BE2C (cell line): ENCODE measurements at regions not wholly inside any gene's neighbourhood (a gene's known extent, or its start where the extent isn't known, plus 50 kb on each side); places are given as distances from the start of the nearest gene placed in this dataset.

ENCODE experiments used
- DNase-seq: peaks from one replicate; pipeline ENCODE4 v3.0.0-alpha.2; 2020
- H3K27me3 ChIP-seq: fragments of 250-450 bp; sonication (Bioruptor Pico); 2 replicates; pipeline ENCODE4 v1.5.1; 2020; ENCODE audit warnings: mild to moderate bottlenecking
- H3K36me3 ChIP-seq: fragments of 250-450 bp; sonication (Bioruptor Pico); 2 replicates; pipeline ENCODE4 v1.5.1; 2020; ENCODE audit warnings: mild to moderate bottlenecking
- H3K4me1 ChIP-seq: fragments of 250-450 bp; sonication (Bioruptor Pico); 2 replicates; pipeline ENCODE4 v1.5.1; 2020
- H3K4me3 ChIP-seq: 2 replicates; pipeline ENCODE4 v1.5.1; 2011; ENCODE audit warnings: low read depth, low read length
- H3K9me3 ChIP-seq: fragments of 250-450 bp; sonication (Bioruptor Pico); 2 replicates; pipeline ENCODE4 v1.5.1; 2020
- CTCF ChIP-seq: IDR thresholded peaks from 2 replicates; pipeline ENCODE4 v1.5.1; 2012; ENCODE audit warnings: mild to moderate bottlenecking, low read depth, low read length

DNA sequence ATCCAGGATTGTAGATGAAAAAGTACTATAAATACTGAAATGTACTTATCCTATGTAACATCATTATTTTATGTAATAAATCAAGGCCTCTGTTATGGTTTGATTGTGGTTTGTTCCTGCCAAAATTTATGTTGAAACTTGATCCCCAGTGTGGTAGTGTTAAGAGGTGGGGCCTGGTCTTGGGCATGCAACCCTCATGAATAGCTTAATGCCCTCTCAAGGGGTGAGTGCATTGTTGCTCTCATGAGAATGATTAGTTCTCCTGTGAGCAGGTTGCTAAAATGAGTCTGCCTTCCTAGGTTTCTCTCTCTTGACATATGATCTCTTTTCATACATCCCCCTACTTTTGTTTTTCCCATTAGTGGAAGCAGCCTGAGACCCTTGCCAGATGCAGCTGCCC, 915.4 kb downstream of the TSN start:
- no peak for DNase-seq
- Histone ChIP-seq H3K4me1 (no peaks in the 10 kb centered on the region; the same call in 1 of the 2 replicates), H3K9me3 (no peaks in the 10 kb centered on the region), H3K4me3 (no peak overlapping the region), H3K27me3 (no peaks in the 10 kb centered on the region), H3K36me3 (no peaks in the 10 kb centered on the region)
- TF ChIP-seq CTCF: no peak

DNA sequence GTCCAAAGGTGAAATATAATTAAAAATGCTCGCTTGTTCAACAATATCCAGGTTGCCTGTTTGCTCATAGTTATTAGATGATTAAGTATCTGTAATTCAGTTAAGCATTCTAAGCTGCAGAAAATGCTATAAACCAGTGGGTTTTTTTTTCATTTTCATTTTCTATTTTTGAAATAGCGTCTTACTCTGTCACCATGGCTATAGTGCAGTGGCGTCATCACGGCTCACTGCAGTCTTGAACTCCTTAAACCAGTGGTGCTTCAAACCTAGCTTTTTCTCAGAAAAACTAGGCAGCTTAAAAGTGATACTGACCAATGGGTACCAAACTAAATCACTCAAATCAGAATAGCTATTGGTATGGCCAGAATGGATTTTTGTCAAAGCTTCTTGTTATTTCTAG, 925.2 kb downstream of the TSN start:
- no peak for TF ChIP-seq CTCF
- no peaks in the 10 kb centered on the region for H3K9me3 ChIP-seq

DNA sequence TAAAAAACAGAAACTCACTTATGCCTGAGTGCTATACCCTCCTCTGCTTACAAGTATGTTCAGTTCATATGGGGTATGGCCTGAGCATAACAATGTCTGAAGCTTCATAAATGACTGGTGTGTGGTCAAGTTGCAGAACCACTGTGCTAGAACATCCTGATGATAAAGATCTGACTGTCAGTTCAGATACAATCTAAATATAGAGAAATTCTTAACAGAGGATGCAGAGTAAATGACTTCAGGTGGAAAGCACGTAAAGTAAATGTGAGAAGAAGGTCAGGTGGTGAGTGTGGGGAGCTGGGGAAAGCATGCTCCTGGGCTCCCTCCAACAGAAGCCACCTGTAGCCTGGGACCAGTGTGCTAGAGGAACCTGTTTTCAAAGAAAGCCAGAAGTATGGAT, 926.2 kb downstream of the TSN start:
- no peak for TF ChIP-seq CTCF
- DNase-seq: no peak
- H3K36me3 ChIP-seq: no peaks in the 10 kb centered on the region
- no peaks in the 10 kb centered on the region for H3K27me3 ChIP-seq
- no peak overlapping the region for H3K4me3 ChIP-seq
- H3K4me1 ChIP-seq: no peaks in the 10 kb centered on the region
- no peaks in the 10 kb centered on the region for H3K9me3 ChIP-seq

More for the DNA sequence above, 925.2 kb downstream of the TSN start:
- Histone ChIP-seq H3K36me3 (no peaks in the 10 kb centered on the region), H3K4me3 (no peak overlapping the region), H3K27me3 (no peaks in the 10 kb centered on the region), H3K4me1 (no peaks in the 10 kb centered on the region)
- DNase-seq: no peak

DNA sequence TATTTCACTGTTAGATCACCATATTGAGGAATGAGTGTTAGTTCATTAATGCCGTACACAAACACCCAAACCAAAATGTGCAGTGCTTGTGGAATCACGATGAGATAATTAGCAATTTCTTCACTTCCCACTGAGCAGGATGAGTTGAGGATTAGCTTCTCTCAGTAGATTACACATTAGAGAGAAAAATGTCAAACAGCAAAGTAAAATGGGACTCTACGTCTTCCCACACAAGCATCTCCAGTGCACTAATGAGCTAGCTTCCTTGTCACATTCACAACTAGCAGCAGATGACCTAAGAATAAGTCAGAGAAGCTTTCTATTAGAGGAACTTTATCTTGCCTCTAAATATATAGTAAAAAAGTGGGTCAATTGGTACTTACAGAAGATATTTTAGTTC, 926.9 kb downstream of the TSN start:
- H3K4me1 ChIP-seq: no peaks in the 10 kb centered on the region
- no peaks in the 10 kb centered on the region for H3K36me3 ChIP-seq
- H3K4me3 ChIP-seq: no peak overlapping the region
- TF ChIP-seq CTCF: no peak
- H3K27me3 ChIP-seq: no peaks in the 10 kb centered on the region
- no peak for DNase-seq
- H3K9me3 ChIP-seq: no peaks in the 10 kb centered on the region

GRCh38 chr2:122683018-122683417, 927.6 kb downstream of the TSN start:
- no peak for DNase-seq
- no peaks in the 10 kb centered on the region for H3K9me3 ChIP-seq
- no peak for TF ChIP-seq CTCF

GRCh38 chr2:122692400-122693083, 937.1 kb downstream of the TSN start:
- no peak for TF ChIP-seq CTCF
- no peak overlapping the region for H3K4me3 ChIP-seq
- no peaks in the 10 kb centered on the region for H3K27me3 ChIP-seq
- H3K4me1 ChIP-seq: no peaks in the 10 kb centered on the region
- H3K9me3 ChIP-seq: no peaks in the 10 kb centered on the region
- no peak for DNase-seq
- H3K36me3 ChIP-seq: no peaks in the 10 kb centered on the region

More at GRCh38 chr2:122683018-122683417, 927.6 kb downstream of the TSN start:
- no peak overlapping the region for H3K4me3 ChIP-seq
- no peaks in the 10 kb centered on the region for H3K27me3 ChIP-seq
- H3K36me3 ChIP-seq: no peaks in the 10 kb centered on the region
- H3K4me1 ChIP-seq: no peaks in the 10 kb centered on the region
